ENCODE measurements at regions not wholly inside any gene's neighbourhood (a gene's known extent, or its start where the extent isn't known, plus 50 kb on each side); places are given as distances from the start of the nearest gene placed in this dataset.

DNA sequence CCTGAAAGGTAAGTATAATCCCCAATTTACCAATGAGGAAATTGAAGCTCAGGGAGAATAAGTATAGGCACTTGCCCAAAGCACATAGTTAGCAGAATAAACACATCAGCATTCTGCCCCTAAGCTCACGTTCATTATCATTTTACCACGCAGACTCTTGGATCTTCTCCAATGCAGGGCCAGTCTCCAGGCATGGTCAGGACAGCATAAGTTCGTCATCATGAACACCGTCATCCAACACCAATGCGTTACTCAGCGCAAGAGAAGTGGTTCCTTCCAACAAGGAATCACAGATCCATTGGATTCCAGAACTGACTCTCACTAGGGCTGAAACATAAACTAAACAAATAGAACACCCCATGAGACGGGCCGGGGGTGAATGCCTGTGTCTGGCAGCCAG, 86.5 kb upstream of the GPM6B start:
- TF ChIP-seq, protein P1, sequence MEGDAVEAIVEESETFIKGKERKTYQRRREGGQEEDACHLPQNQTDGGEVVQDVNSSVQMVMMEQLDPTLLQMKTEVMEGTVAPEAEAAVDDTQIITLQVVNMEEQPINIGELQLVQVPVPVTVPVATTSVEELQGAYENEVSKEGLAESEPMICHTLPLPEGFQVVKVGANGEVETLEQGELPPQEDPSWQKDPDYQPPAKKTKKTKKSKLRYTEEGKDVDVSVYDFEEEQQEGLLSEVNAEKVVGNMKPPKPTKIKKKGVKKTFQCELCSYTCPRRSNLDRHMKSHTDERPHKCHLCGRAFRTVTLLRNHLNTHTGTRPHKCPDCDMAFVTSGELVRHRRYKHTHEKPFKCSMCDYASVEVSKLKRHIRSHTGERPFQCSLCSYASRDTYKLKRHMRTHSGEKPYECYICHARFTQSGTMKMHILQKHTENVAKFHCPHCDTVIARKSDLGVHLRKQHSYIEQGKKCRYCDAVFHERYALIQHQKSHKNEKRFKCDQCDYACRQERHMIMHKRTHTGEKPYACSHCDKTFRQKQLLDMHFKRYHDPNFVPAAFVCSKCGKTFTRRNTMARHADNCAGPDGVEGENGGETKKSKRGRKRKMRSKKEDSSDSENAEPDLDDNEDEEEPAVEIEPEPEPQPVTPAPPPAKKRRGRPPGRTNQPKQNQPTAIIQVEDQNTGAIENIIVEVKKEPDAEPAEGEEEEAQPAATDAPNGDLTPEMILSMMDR (IDR thresholded peaks at IDR 0.05) = no peak
- TF ChIP-seq POLR2A (IDR thresholded peaks at IDR 0.05) = no peak
